ENCODE measurements at regions not wholly inside any gene's neighbourhood (a gene's known extent, or its start where the extent isn't known, plus 50 kb on each side); places are given as distances from the start of the nearest gene placed in this dataset.

DNA sequence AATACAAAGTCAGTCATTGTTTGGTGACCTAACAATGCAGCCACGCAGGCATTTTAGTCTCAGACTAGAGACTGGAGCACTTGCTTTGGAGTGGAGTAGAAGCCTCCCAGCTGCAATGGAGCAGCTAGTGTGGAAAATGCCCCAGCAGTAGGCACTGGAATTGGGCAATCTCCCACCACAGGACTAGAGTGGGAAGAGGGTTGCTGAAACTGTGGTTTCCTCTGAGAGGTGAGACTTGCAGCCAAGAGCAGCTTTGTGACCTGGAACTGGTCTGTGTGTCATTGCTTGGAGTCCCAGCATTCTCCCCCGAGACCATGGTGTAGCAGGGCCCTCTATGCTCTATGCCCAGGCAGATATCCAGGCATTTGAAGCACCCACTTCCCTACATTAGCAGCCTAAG is 556.3 kb downstream of the UQCRFS1 start:
- no peaks in the 10 kb centered on the region for H3K4me1 ChIP-seq
- no peaks in the 10 kb centered on the region for H3K27me3 ChIP-seq (ENCODE audit: insufficient read depth in 3 of 3, low read length in 2 of 3)
- no peak for DNase-seq
- H3K36me3 ChIP-seq (ENCODE audit: insufficient read depth in 1 of 2, low read depth in 1 of 2), result no peaks in the 10 kb centered on the region
- TF ChIP-seq CTCF (IDR thresholded peaks at IDR 0.05), result no peak
- no peak overlapping the region for H3K4me3 ChIP-seq
- H3K9me3 ChIP-seq, result peaks cover 4% of the 10 kb centered on the region
- no peak overlapping the region for H3K27ac ChIP-seq
- intact Hi-C loops (cut with DNase I), result no loop called here
- WGBS, 3 donors, result 59 to 80% (median 72%) methylated on average over 2 of the region's 2 CpGs
- ATAC-seq, result no peak

GRCh38 chr19:28655054-28655453 is 557.9 kb downstream of the UQCRFS1 start:
- DNase-seq, result no peak
- H3K4me3 ChIP-seq, result no peak overlapping the region
- no peaks in the 10 kb centered on the region for H3K27me3 ChIP-seq (ENCODE audit: insufficient read depth in 3 of 3, low read length in 2 of 3)
- no peaks in the 10 kb centered on the region for H3K4me1 ChIP-seq
- ATAC-seq, result no peak
- TF ChIP-seq CTCF (IDR thresholded peaks at IDR 0.05), result no peak
- intact Hi-C loops (cut with DNase I), result no loop called here
- H3K36me3 ChIP-seq (ENCODE audit: insufficient read depth in 1 of 2, low read depth in 1 of 2), result no peaks in the 10 kb centered on the region
- H3K27ac ChIP-seq, result no peak overlapping the region
- 92 to 94% (median 93%) methylated on average over 5 of the region's 5 CpGs for WGBS, 3 donors
- H3K9me3 ChIP-seq, result no peaks in the 10 kb centered on the region

GRCh38 chr19:28652765-28653164 is 560.2 kb downstream of the UQCRFS1 start:
- H3K4me1 ChIP-seq, result no peaks in the 10 kb centered on the region
- DNase-seq (no peak), ATAC-seq (no peak)
- TF ChIP-seq CTCF (IDR thresholded peaks at IDR 0.05), result no peak
- no peak overlapping the region for H3K4me3 ChIP-seq
- no peaks in the 10 kb centered on the region for H3K9me3 ChIP-seq
- 61 to 79% (median 62%) methylated on average over 3 of the region's 3 CpGs for WGBS, 3 donors
- no peaks in the 10 kb centered on the region for H3K36me3 ChIP-seq (ENCODE audit: insufficient read depth in 1 of 2, low read depth in 1 of 2)
- intact Hi-C loops (cut with DNase I), result no loop called here
- no peaks in the 10 kb centered on the region for H3K27me3 ChIP-seq (ENCODE audit: insufficient read depth in 3 of 3, low read length in 2 of 3)
- H3K27ac ChIP-seq, result no peak overlapping the region

DNA sequence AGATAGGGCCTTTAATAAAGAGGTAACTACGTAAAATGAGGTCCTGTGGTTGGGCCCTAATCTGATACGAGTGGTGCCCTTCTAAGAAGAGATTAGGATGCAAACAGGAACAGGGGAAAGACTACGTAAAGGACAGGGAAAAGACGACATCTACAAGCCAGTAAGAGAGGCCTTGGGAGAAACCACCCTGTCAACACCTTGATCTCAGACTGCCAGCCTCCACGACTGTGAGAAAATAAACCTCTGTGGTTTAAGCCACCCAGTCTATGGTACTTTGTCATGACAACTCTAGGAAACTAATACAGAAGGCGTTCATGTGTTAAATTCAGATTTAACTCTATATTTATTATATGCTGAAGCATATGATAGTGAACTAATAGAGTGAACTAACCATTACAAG is 566.3 kb downstream of the UQCRFS1 start:
- H3K27me3 ChIP-seq (ENCODE audit: insufficient read depth in 3 of 3, low read length in 2 of 3), result no peaks in the 10 kb centered on the region
- no peak overlapping the region for H3K4me3 ChIP-seq
- no peaks in the 10 kb centered on the region for H3K9me3 ChIP-seq
- H3K27ac ChIP-seq, result no peak overlapping the region
- 81 to 85% (median 82%) methylated on average over 6 of the region's 6 CpGs for WGBS, 3 donors
- no peak for ATAC-seq
- no peak for TF ChIP-seq CTCF (IDR thresholded peaks at IDR 0.05)
- DNase-seq, result no peak
- H3K4me1 ChIP-seq, result no peaks in the 10 kb centered on the region
- intact Hi-C loops (cut with DNase I), result no loop called here
- H3K36me3 ChIP-seq (ENCODE audit: insufficient read depth in 1 of 2, low read depth in 1 of 2), result no peaks in the 10 kb centered on the region

DNA sequence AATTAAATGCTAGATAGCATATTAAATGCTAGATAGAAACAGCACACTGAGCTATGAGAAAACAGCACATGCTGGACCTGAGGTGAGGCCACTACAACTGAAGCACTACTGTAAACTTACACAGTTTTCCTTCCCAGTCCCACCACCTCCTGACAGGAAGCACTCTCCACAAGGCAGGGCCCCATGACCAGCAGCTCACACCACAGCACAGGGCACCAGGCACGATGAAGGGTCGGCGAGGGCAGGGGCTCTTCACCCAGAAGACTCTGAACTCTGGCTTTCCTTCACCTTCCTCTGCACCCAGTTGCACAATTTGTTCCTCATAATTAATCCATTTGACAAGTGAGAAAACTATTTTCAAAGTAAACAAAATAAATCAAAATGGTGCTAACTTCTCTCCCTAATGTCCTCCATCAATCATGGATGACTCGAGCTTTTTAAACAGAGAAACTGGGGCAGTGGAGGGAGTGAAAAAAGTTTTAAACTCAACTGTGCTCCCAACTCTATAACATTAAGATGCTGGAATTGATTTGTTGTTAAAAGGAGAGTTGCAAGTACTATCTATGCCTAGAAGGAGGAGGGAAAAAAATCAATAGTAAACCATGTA is 568.7 kb downstream of the UQCRFS1 start:
- no peak for TF ChIP-seq CTCF (IDR thresholded peaks at IDR 0.05)
- Histone ChIP-seq H3K4me1 (no peaks in the 10 kb centered on the region), H3K27me3 (ENCODE audit: insufficient read depth in 3 of 3, low read length in 2 of 3) (peaks cover 0 to 1% (median 0%) of the 10 kb centered on the region in 3 donors), H3K27ac (no peak overlapping the region), H3K9me3 (no peaks in the 10 kb centered on the region), H3K36me3 (ENCODE audit: insufficient read depth in 1 of 2, low read depth in 1 of 2) (no peaks in the 10 kb centered on the region), H3K4me3 (no peak overlapping the region)
- intact Hi-C loops (cut with DNase I), result no loop called here
- WGBS, 3 donors, result 46 to 55% (median 54%) methylated on average over 4 of the region's 4 CpGs
- ATAC-seq (no peak), DNase-seq (no peak)

All from psoas muscle (tissue), 7 donors.